ENCODE measurements at regions not wholly inside any gene's neighbourhood (a gene's known extent, or its start where the extent isn't known, plus 50 kb on each side); places are given as distances from the start of the nearest gene placed in this dataset.

DNA sequence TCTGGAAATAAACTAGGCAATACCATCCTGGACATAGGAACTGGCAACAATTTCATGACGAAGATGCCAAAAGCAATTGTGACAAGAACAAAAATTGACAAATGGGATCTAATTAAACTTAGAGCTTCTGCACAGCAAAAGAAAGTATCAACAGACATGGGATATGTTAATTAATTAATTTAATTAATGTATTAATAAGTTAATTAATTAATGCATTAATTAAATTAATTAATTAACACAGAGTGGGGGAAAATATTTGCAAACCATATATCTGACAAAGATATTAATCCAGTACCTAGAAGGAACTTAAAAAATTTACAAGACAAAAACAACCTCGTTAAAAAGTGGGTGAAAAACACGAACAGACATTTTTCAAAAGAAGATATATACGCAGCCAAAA lies 83.6 kb downstream of the GCC1 start:
- TF ChIP-seq, protein P1, sequence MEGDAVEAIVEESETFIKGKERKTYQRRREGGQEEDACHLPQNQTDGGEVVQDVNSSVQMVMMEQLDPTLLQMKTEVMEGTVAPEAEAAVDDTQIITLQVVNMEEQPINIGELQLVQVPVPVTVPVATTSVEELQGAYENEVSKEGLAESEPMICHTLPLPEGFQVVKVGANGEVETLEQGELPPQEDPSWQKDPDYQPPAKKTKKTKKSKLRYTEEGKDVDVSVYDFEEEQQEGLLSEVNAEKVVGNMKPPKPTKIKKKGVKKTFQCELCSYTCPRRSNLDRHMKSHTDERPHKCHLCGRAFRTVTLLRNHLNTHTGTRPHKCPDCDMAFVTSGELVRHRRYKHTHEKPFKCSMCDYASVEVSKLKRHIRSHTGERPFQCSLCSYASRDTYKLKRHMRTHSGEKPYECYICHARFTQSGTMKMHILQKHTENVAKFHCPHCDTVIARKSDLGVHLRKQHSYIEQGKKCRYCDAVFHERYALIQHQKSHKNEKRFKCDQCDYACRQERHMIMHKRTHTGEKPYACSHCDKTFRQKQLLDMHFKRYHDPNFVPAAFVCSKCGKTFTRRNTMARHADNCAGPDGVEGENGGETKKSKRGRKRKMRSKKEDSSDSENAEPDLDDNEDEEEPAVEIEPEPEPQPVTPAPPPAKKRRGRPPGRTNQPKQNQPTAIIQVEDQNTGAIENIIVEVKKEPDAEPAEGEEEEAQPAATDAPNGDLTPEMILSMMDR (IDR thresholded peaks at IDR 0.05 in 2 of 3, conservative IDR thresholded peaks at IDR 0.05 in 1 of 3; ENCODE audit: borderline replicate concordance in 1 of 3, insufficient read depth in 1 of 3, low read depth in 2 of 3, low read length in 2 of 3): no peak
- TF ChIP-seq POLR2A (IDR thresholded peaks at IDR 0.05; ENCODE audit: borderline replicate concordance, extremely low read depth, insufficient read depth, insufficient read length): no peak
- no peak for TF ChIP-seq POLR2AphosphoS5 (IDR thresholded peaks at IDR 0.05; ENCODE audit: low read depth, low read length)
- no peak for TF ChIP-seq ZNF274 (IDR thresholded peaks at IDR 0.05; ENCODE audit: low read depth, low read length)
- no peak for TF ChIP-seq EZH2 (IDR thresholded peaks at IDR 0.05)

Data from HCT116 (cell line).